ENCODE measurements at regions not wholly inside any gene's neighbourhood (a gene's known extent, or its start where the extent isn't known, plus 50 kb on each side); places are given as distances from the start of the nearest gene placed in this dataset.

DNA sequence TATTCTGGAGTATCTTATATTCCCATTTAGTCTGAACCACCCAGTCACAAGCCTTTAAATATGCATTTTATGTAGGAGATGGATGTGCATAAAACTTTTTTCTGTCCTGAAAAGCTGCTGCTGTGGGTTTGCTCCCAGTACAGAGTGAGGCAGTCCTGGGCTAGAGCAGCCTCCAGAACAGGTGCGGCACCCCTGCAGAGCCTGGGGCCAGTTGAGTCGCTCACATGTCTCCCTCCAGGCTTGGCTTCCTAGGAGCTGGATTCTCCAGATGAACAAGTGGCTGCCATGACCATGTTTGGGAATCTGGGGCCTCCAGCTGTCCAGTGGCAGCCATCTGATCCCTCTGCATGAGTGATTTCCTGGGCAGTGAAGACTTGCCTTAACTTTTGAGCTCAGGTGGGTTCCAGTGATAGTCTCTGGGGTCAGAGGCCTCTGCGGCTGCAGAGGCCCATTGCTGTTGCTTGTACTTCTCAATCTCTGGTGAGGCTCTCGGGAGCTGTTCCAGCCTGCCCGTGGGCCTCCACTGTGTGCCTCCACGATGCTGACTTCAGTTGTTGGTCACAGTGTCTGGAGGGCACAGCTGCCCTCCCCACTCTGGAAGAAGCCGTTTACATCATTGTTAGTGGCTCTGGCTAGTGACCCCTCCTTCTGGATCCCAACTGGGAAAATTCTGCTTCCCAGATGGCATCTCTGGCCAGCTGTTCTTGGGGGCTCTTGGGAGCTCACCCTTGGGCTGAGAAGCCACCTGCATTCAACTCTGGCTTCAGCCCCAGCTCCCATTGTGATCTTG, 120.4 kb downstream of the EMX2 start:
- no peaks in the 10 kb centered on the region for H3K4me1 ChIP-seq (ENCODE audit: control insufficient read depth, low read depth, low read length)
- no peaks in the 10 kb centered on the region for H3K9me3 ChIP-seq (ENCODE audit: control insufficient read depth, low read depth, low read length)
- no peak overlapping the region for H3K27ac ChIP-seq (ENCODE audit: low read length)
- no peaks in the 10 kb centered on the region for H3K27me3 ChIP-seq (ENCODE audit: control insufficient read depth, insufficient read depth, low read length)
- no peak overlapping the region for H3K4me3 ChIP-seq (ENCODE audit: low read length)
- no peaks in the 10 kb centered on the region for H3K36me3 ChIP-seq (ENCODE audit: control insufficient read depth, low read depth, low read length)
- H3K9ac ChIP-seq (ENCODE audit: low read length): no peak overlapping the region

DNA sequence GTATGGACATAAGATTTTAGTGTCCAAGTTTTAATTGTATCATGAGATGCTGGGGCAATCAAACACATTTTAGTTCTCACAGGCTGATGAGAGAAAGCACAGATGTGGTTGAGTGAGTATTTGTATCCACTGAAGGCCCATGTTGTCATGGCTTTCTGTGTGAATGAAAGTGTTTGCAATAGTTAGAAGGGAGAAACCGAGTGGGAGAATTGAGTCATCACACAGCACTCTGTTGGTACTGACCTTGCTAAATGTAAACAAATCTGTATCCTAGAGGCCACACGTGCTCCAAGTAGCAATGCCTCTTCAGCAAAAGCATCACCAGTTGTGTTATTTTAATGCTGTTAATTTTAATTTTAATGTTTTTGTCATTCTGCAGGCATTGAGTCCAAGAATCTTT, 121.2 kb downstream of the EMX2 start:
- Histone ChIP-seq H3K4me1 (ENCODE audit: control insufficient read depth, low read depth, low read length) (no peaks in the 10 kb centered on the region), H3K27ac (ENCODE audit: low read length) (no peak overlapping the region), H3K9ac (ENCODE audit: low read length) (no peak overlapping the region)

GRCh38 chr10:117664288-117664687, 121.7 kb downstream of the EMX2 start:
- Histone ChIP-seq H3K27me3 (ENCODE audit: control insufficient read depth, insufficient read depth, low read length) (no peaks in the 10 kb centered on the region), H3K4me3 (ENCODE audit: low read length) (no peak overlapping the region), H3K27ac (ENCODE audit: low read length) (no peak overlapping the region), H3K9me3 (ENCODE audit: control insufficient read depth, low read depth, low read length) (no peaks in the 10 kb centered on the region), H3K4me1 (ENCODE audit: control insufficient read depth, low read depth, low read length) (no peaks in the 10 kb centered on the region), H3K9ac (ENCODE audit: low read length) (no peak overlapping the region), H3K36me3 (ENCODE audit: control insufficient read depth, low read depth, low read length) (no peaks in the 10 kb centered on the region)

More for the DNA sequence above, 121.2 kb downstream of the EMX2 start:
- no peak overlapping the region for H3K4me3 ChIP-seq (ENCODE audit: low read length)
- no peaks in the 10 kb centered on the region for H3K9me3 ChIP-seq (ENCODE audit: control insufficient read depth, low read depth, low read length)
- H3K27me3 ChIP-seq (ENCODE audit: control insufficient read depth, insufficient read depth, low read length): no peaks in the 10 kb centered on the region
- H3K36me3 ChIP-seq (ENCODE audit: control insufficient read depth, low read depth, low read length): no peaks in the 10 kb centered on the region

- H3K27me3 ChIP-seq (ENCODE audit: control insufficient read depth, insufficient read depth, low read length): no peaks in the 10 kb centered on the region
- no peak overlapping the region for H3K9ac ChIP-seq (ENCODE audit: low read length)
- no peak overlapping the region for H3K27ac ChIP-seq (ENCODE audit: low read length)
Measured at GRCh38 chr10:117666166-117666565, 123.6 kb downstream of the EMX2 start.

DNA sequence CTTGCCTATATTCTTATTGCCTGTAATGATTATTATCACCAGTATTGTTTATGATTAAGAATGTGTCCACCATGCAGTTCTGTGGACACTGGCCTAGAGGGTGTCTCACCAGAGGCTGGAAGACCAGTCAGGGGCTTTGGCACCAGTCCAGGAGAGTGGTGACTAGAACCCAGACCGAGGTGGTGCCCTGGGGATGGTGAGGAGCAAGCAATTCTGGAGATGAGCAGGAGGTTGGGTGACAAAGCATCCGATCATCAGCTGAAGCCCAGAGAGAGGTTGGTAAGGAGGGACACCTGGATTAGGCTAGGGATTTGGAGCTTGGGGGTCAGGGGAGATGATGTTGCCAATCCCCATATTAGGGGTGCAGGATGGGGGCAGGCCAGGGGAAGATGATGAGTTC, 124.4 kb downstream of the EMX2 start:
- H3K4me1 ChIP-seq (ENCODE audit: control insufficient read depth, low read depth, low read length): no peaks in the 10 kb centered on the region
- no peak overlapping the region for H3K9ac ChIP-seq (ENCODE audit: low read length)
- no peaks in the 10 kb centered on the region for H3K36me3 ChIP-seq (ENCODE audit: control insufficient read depth, low read depth, low read length)
- no peak overlapping the region for H3K4me3 ChIP-seq (ENCODE audit: low read length)
- no peaks in the 10 kb centered on the region for H3K27me3 ChIP-seq (ENCODE audit: control insufficient read depth, insufficient read depth, low read length)
- H3K27ac ChIP-seq (ENCODE audit: low read length): no peak overlapping the region
- H3K9me3 ChIP-seq (ENCODE audit: control insufficient read depth, low read depth, low read length): no peaks in the 10 kb centered on the region

More at GRCh38 chr10:117666166-117666565, 123.6 kb downstream of the EMX2 start:
- H3K4me3 ChIP-seq (ENCODE audit: low read length): no peak overlapping the region
- H3K4me1 ChIP-seq (ENCODE audit: control insufficient read depth, low read depth, low read length): no peaks in the 10 kb centered on the region
- no peaks in the 10 kb centered on the region for H3K9me3 ChIP-seq (ENCODE audit: control insufficient read depth, low read depth, low read length)
- H3K36me3 ChIP-seq (ENCODE audit: control insufficient read depth, low read depth, low read length): no peaks in the 10 kb centered on the region

DNA sequence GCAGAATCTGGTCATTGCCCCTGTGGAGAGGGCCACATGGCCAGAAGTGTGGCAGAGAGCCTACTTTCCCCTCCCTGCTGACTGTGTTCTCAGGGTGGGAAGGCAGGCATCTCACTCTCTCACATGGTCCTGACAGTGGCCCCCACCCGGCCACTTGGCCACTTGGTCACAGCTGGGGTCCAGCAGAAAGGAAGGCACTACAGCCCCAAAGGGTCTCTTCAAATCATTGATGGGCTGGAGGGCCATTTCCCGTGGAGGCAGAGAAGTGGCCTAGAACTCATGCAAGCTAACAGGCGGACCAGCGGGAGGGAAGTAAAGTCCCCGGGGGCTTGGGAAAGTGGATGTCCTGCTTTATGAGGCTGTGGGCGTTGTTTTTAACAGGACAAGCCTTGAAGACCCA, 125.3 kb downstream of the EMX2 start:
- H3K27ac ChIP-seq (ENCODE audit: low read length): no peak overlapping the region
- no peaks in the 10 kb centered on the region for H3K9me3 ChIP-seq (ENCODE audit: control insufficient read depth, low read depth, low read length)
- no peak overlapping the region for H3K9ac ChIP-seq (ENCODE audit: low read length)
- H3K4me1 ChIP-seq (ENCODE audit: control insufficient read depth, low read depth, low read length): no peaks in the 10 kb centered on the region
- no peak overlapping the region for H3K4me3 ChIP-seq (ENCODE audit: low read length)
- H3K36me3 ChIP-seq (ENCODE audit: control insufficient read depth, low read depth, low read length): no peaks in the 10 kb centered on the region
- no peaks in the 10 kb centered on the region for H3K27me3 ChIP-seq (ENCODE audit: control insufficient read depth, insufficient read depth, low read length)

DNA sequence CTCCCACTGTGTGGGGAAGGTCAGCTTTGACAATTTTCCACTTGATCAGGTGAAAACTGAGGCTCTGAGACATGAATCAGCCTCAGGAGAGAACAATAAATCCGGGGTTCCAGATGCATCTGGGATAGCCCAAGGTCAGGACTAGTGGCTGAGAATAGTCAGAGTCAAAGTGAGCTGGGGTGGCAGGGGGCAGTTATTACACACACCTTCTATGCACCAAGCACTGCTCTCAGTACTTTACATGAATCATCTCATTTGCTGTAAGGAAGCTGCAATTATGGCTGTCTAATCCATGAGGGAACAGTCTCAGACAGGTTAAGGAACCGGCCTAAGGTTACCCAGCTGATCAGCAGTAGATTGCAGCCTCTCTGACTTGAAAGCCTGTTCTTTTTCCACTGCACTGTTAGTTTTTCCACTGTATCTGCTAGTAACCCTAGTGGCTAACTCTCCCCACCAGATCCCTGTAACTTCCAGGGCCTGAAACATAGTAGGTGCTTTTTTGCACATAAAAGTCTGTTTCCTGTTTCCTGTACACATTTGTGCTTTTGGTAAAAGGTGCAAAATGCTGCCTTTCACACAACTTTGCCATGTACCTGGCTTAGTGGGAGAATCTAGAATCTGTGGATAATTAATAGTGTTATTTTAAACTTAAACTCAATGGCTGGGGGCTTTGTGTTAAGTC, 125.9 kb downstream of the EMX2 start:
- Histone ChIP-seq H3K9ac (ENCODE audit: low read length) (no peak overlapping the region), H3K27me3 (ENCODE audit: control insufficient read depth, insufficient read depth, low read length) (no peaks in the 10 kb centered on the region), H3K4me3 (ENCODE audit: low read length) (no peak overlapping the region), H3K4me1 (ENCODE audit: control insufficient read depth, low read depth, low read length) (no peaks in the 10 kb centered on the region), H3K9me3 (ENCODE audit: control insufficient read depth, low read depth, low read length) (no peaks in the 10 kb centered on the region), H3K36me3 (ENCODE audit: control insufficient read depth, low read depth, low read length) (no peaks in the 10 kb centered on the region), H3K27ac (ENCODE audit: low read length) (no peak overlapping the region)

- Histone ChIP-seq H3K27me3 (ENCODE audit: control insufficient read depth, insufficient read depth, low read length) (no peaks in the 10 kb centered on the region), H3K4me1 (ENCODE audit: control insufficient read depth, low read depth, low read length) (no peaks in the 10 kb centered on the region), H3K27ac (ENCODE audit: low read length) (no peak overlapping the region), H3K9me3 (ENCODE audit: control insufficient read depth, low read depth, low read length) (no peaks in the 10 kb centered on the region), H3K9ac (ENCODE audit: low read length) (no peak overlapping the region), H3K36me3 (ENCODE audit: control insufficient read depth, low read depth, low read length) (no peaks in the 10 kb centered on the region), H3K4me3 (ENCODE audit: low read length) (no peak overlapping the region)
Measured at GRCh38 chr10:117669122-117669521, 126.6 kb downstream of the EMX2 start.

DNA sequence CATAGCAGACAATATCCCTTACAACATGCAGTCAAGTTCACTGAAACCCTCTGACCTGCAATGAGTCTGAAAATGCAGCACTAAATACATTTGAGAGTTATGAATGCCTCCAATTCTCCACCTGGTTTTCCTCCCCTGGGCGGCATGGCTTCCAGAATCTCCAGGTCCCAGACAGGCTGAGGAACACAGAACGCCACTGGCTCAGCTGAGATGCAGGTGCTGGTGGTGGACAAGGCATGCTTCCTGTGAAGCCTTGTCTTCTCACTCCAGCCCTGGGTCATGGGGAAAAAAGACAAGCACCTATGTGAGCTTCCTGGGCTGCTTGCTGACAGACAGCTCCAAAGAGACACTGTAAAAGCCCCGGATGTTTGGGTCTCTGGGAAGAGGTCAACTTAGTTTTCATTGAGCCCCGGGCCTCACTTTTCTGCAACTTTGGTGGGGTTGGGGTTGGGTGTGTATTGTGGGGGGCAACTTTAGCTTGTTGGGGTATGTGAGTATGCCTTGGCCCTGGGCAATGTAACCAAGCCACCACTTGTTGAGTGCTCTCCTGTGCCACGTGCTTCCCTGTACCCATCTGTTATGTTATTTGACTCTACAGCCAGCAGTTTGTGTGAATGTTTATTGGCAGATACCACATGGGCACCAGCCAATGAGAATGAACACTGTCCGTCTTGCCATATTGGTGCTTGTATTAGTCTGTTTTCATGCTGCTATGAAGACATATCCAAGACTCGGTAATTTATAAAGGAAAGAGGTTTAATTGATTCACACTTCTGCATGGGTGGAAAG, 127.8 kb downstream of the EMX2 start:
- no peaks in the 10 kb centered on the region for H3K4me1 ChIP-seq (ENCODE audit: control insufficient read depth, low read depth, low read length)
- H3K27ac ChIP-seq (ENCODE audit: low read length): no peak overlapping the region
- H3K27me3 ChIP-seq (ENCODE audit: control insufficient read depth, insufficient read depth, low read length): no peaks in the 10 kb centered on the region
- H3K9me3 ChIP-seq (ENCODE audit: control insufficient read depth, low read depth, low read length): no peaks in the 10 kb centered on the region
- H3K36me3 ChIP-seq (ENCODE audit: control insufficient read depth, low read depth, low read length): no peaks in the 10 kb centered on the region
- H3K9ac ChIP-seq (ENCODE audit: low read length): no peak overlapping the region
- H3K4me3 ChIP-seq (ENCODE audit: low read length): no peak overlapping the region

DNA sequence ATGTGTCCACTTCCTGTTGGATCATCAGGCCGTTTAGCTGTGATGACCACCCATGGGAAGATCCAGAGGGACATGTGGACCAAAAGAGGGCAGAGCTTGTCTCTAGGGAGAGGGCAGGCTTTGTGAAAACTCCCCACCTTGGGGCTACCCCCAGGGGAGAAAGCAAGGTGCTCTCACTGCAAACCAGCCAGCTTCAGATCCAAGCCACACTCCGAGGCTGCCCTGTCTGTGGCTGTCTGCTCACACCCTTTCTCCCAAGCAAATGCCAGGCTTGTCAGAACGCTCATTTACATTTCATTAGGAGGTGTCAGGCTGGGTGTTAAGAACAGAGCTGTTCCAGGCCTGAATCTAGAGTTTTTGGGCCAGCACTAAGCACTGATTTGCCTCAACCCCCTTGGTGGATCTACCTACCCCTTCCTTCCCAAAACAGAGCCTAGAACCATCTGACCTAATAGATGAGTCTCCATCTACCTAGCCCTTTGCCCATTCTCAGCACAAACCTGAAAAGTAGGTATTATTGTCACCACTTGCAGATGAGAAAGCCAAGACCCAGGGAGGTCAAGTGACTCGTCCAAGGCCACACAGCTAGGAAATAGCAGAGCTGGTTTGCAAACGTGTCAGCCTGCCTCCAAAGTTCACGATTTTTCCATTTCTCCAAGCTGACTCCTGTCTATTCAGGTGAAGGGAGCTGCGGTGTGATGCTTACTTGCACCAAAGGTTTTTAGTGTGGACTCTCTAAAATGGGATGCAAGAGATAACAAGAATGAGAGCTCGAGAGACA, 130.9 kb downstream of the EMX2 start:
- Histone ChIP-seq H3K27me3 (ENCODE audit: control insufficient read depth, insufficient read depth, low read length) (no peaks in the 10 kb centered on the region), H3K9ac (ENCODE audit: low read length) (no peak overlapping the region), H3K4me3 (ENCODE audit: low read length) (no peak overlapping the region), H3K27ac (ENCODE audit: low read length) (no peak overlapping the region), H3K9me3 (ENCODE audit: control insufficient read depth, low read depth, low read length) (no peaks in the 10 kb centered on the region), H3K4me1 (ENCODE audit: control insufficient read depth, low read depth, low read length) (no peaks in the 10 kb centered on the region), H3K36me3 (ENCODE audit: control insufficient read depth, low read depth, low read length) (no peaks in the 10 kb centered on the region)

- Histone ChIP-seq H3K4me1 (ENCODE audit: control insufficient read depth, low read depth, low read length) (no peaks in the 10 kb centered on the region), H3K9me3 (ENCODE audit: control insufficient read depth, low read depth, low read length) (no peaks in the 10 kb centered on the region), H3K9ac (ENCODE audit: low read length) (no peak overlapping the region), H3K27ac (ENCODE audit: low read length) (no peak overlapping the region), H3K4me3 (ENCODE audit: low read length) (no peak overlapping the region), H3K36me3 (ENCODE audit: control insufficient read depth, low read depth, low read length) (no peaks in the 10 kb centered on the region), H3K27me3 (ENCODE audit: control insufficient read depth, insufficient read depth, low read length) (no peaks in the 10 kb centered on the region)
Measured at GRCh38 chr10:117674201-117674600, 131.7 kb downstream of the EMX2 start.
